GM19240 (cell line): ENCODE measurements at regions not wholly inside any gene's neighbourhood (a gene's known extent, or its start where the extent isn't known, plus 50 kb on each side); places are given as distances from the start of the nearest gene placed in this dataset.
"Not testable (repeated sequence)": the region's sequence is repeated elsewhere in the genome, so short reads cannot be mapped to it uniquely, and the experiment has no call there.

Experiments
- DNase-seq: peaks from one replicate; pipeline ENCODE4 v3.0.0; 2011; ENCODE audit warnings: low spot score; ENCODE audit not compliant: insufficient read length

- no peak for DNase-seq
Observed at GRCh38 chr5:136626531-136626930, 261.2 kb upstream of the TRPC7 start.

GRCh38 chr5:136622747-136623146 is 257.4 kb upstream of the TRPC7 start:
- no peak for DNase-seq

- DNase-seq: no peak
Observed at GRCh38 chr5:136621743-136622142, 256.4 kb upstream of the TRPC7 start.

GRCh38 chr5:136620621-136621020 is 255.3 kb upstream of the TRPC7 start:
- DNase-seq: no peak

- no peak for DNase-seq
Observed at GRCh38 chr5:136620016-136620419, 254.7 kb upstream of the TRPC7 start.

GRCh38 chr5:136619556-136619955 is 254.2 kb upstream of the TRPC7 start:
- no peak for DNase-seq

GRCh38 chr5:136615251-136616119 is 250.1 kb upstream of the TRPC7 start:
- no peak for DNase-seq

- DNase-seq: no peak
Observed at GRCh38 chr5:136613230-136613629, 247.9 kb upstream of the TRPC7 start.

- no peak for DNase-seq
Observed at GRCh38 chr5:136605638-136606037, 240.3 kb upstream of the TRPC7 start.

GRCh38 chr5:136600306-136600705 is 235.0 kb upstream of the TRPC7 start:
- DNase-seq: no peak

GRCh38 chr5:136598802-136599404 is 233.6 kb upstream of the TRPC7 start:
- no peak for DNase-seq

- DNase-seq: no peak
Observed at GRCh38 chr5:136594416-136594815, 229.1 kb upstream of the TRPC7 start.

- DNase-seq: no peak
Observed at GRCh38 chr5:136590581-136590980, 225.2 kb upstream of the TRPC7 start.

- no peak for DNase-seq
Observed at GRCh38 chr5:136586196-136586595, 220.9 kb upstream of the TRPC7 start.

- no peak for DNase-seq
Observed at GRCh38 chr5:136584474-136584873, 219.1 kb upstream of the TRPC7 start.

- DNase-seq: no peak
Observed at GRCh38 chr5:136579238-136579637, 213.9 kb upstream of the TRPC7 start.

GRCh38 chr5:136569875-136570274 is 204.5 kb upstream of the TRPC7 start:
- not testable (repeated sequence) for DNase-seq

GRCh38 chr5:136565457-136565856 is 200.1 kb upstream of the TRPC7 start:
- DNase-seq: not testable (repeated sequence)

GRCh38 chr5:136565050-136565449 is 199.7 kb upstream of the TRPC7 start:
- DNase-seq: not testable (repeated sequence)

- DNase-seq: not testable (repeated sequence)
Observed at GRCh38 chr5:136564431-136564830, 199.1 kb upstream of the TRPC7 start.

- DNase-seq: no peak
Observed at GRCh38 chr5:136563489-136563888, 198.1 kb upstream of the TRPC7 start.

- DNase-seq: no peak
Observed at GRCh38 chr5:136560126-136560525, 194.8 kb upstream of the TRPC7 start.

GRCh38 chr5:136559651-136560050 is 194.3 kb upstream of the TRPC7 start:
- no peak for DNase-seq
